GM19023 (cell line): ENCODE measurements at regions not wholly inside any gene's neighbourhood (a gene's known extent, or its start where the extent isn't known, plus 50 kb on each side); places are given as distances from the start of the nearest gene placed in this dataset.

Experiments
- ATAC-seq: cut with Tn5 transposase; IDR thresholded peaks from one replicate; pipeline ENCODE4 v1.9.1; 2021; ENCODE audit warnings: mild to moderate bottlenecking, moderate library complexity; ENCODE audit not compliant: unreplicated experiment

DNA sequence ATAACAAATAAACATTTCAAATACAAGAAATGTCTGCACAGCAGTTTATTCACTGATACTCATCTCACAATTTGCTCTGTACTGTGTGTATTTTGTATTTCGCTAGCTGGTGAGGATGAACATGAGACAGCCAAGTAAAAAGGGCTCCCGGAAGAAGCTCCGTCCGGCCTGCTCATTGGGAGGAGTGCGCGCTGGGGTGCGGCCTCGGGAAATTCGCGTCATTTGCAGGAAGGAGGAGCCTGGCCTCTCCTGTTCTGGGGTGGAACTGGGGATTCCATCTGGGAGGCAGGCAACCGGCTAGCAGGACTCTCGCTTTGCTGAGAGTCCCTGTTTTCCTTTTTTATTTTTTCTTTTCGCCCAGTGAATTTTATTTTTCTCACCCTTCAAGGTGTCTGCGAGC, 368.4 kb upstream of the TMEM132C start:
- no peak for ATAC-seq

GRCh38 chr12:127899971-127900370, 367.0 kb upstream of the TMEM132C start:
- no peak for ATAC-seq

DNA sequence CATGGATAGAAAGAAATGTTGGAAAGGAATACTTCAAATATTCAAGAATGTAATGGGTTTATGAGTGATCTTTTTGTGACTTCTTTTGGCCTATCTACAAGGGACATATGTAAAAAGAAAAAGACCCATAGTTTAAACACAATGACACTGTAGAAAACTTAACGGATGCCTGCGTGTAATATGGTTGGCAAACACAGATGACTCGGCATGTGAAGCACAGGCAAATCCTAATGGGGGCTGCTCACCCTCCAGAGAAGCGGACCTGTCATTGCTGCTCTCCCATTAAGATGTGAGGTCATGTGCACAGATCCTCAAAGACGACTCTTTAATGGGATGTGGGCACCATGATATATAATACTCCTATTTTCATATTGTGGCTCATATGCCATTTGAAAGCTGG, 366.6 kb upstream of the TMEM132C start:
- no peak for ATAC-seq

GRCh38 chr12:127903146-127903545, 363.8 kb upstream of the TMEM132C start:
- ATAC-seq, result no peak

GRCh38 chr12:127909041-127909440, 357.9 kb upstream of the TMEM132C start:
- no peak for ATAC-seq

DNA sequence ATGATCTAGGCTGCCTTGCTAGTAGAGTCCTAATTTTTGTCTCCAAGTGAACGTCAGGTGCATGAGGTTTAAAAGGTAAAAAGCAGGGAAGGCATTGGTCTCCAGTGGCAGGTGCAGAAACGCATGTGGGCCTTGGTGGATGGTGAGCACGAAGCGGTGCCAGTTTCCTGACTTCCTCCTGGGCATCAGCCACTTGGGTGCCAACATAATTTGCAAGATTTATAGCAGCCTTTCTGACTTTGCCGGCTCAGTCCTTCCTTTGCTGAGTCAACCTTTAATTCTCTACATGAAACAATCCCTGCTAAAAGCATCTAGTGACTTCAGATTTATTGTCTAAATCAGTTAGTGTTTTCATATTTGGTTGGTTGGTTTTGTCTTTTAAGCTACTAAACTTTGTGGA, 355.7 kb upstream of the TMEM132C start:
- ATAC-seq, result no peak

DNA sequence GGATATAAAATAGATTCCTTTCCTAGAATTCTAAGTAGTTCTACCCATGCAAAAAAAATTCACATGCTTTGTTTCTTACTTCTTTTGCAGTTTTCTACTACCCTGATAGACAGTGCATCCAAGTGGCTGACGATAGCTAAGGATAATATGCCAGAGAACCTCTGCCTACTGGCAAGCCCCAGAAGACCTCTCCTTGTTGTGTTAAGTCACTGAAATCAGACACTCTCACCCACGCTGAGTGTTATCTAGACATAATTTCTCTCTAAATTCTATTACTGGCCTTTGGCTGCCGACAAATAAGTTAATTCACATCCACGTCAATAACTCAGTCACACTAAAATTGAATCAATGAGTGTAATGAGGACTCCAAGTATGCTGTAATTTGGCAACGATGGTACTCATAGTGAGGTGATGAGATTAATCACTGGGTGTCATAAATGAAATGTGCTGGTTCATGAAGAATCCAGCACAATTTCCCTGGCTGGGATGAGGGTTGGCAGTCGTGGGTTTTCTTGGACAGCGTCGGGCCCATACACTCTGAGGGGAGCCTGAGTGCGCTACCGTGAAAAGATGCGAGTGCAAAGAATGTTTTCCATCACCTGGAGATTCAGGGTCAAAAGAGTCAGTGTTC, 354.8 kb upstream of the TMEM132C start:
- no peak for ATAC-seq

DNA sequence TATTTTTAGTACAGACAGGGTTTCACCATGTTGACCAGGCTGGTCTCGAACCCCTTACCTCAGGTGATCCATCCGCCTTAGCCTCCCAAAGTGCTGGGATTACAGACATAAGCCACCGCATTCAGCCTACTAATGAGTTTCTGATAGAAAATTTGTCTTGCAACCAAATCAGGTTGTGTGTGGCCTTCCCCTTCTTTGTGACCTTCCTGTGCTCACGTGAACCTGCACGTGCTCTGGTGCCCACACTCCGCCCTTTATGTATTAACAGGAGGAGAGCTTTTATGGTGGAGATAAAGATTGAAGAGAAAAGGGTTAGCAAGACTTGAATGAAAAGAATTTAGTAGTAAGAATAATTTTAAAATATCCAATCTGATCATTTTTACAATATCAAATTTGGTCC, 343.5 kb upstream of the TMEM132C start:
- ATAC-seq, result no peak

DNA sequence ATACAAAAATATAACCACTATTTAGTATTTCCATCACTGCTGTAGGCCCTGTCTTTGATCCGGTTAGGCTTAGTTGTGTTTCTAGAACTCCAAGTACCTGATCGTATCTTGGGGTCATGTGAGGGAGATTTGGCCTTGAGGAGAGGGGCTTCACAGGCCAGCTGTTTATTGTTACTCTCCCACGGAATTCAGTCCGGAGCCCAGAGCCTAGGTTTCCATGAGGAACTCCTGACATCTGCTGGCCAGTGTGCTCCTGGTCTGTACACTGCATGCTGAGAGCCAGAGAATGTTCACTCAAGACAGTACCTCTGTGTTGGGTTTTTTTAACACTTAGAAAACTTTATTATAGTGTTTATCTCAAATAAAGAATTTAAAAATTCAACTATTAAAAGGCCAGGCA, 341.0 kb upstream of the TMEM132C start:
- ATAC-seq, result no peak

DNA sequence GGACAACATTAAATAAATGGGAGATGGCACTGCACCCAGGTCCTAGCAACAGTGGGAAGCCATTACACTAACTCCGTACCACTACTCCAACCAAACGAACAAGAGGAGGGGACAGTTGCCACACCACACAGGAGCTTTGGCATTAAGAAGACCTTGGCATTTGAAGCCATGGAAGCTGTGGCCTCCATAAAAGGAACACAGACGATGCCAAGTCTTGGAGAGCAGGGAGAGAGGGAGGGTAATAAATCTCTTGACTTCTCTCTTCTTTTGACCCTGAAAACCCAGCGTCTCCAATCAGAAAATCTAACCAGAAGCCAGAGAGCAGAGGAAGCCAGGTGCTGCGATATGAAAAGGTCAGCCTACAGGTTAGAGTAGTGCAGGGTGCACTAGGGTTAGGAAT, 338.8 kb upstream of the TMEM132C start:
- ATAC-seq, result no peak

DNA sequence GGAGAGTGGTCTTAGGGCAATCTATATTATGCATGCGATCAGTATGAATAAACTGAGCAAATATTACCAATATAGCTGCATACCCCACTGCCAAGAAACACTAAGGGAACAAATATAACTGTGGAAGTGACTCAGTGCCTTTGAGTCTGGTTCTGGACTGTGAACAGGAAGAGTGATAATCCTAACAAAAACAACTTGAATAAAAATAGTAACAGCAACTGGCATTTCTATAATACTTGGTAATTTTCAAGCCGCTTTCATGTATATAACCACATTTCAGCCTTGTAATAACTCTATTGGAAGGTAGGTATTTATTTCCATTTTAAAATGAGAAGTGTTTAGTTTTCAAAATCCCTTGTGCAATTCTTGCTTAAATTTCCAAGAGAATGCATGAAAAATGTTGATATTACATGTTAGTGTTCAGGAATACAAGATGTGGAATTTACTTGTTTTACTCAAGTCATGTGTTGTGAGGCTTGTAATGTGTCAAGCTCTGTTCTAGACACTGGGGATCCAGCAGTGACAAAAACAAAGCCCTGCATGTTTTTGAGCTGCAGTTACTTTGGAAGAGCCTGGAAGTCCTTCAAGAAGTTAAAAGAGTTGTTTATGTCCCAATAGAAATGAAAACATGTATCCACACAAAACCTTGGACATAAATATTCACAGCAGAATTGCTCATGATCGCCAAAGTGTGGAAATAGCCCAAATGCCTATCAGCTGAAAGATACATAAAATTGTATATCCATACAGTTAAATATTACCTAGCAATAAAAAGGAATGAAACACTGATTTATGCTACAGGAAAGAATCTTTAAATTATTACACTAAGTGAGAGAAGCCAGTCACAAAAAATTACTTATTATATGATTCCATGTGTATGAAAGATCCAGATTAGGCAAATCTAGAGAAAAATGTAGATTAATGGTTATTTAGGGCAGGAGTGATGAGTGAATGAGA, 338.1 kb upstream of the TMEM132C start:
- ATAC-seq, result no peak

DNA sequence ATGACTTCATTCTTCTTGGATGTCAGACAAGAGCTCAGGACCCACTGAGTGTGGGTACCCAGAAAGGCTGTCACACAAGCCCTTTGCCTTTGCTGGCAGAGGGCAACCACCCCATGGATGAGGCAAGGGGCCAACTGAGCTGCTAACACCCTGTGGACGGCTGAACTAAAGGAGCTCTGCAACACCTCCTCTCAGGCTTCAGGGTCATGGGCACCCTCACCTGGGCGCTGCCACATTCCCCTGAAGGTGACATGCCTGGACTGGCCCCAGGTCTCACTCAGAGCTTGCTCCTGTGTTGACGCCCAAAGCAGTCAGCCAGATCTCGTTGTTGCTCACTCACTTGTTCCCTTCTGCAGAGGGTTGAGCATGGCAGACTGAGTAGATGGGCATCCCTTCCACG, 336.8 kb upstream of the TMEM132C start:
- ATAC-seq, result no peak

GRCh38 chr12:127934409-127934808, 332.6 kb upstream of the TMEM132C start:
- no peak for ATAC-seq

GRCh38 chr12:127936463-127936862, 330.5 kb upstream of the TMEM132C start:
- ATAC-seq, result no peak

DNA sequence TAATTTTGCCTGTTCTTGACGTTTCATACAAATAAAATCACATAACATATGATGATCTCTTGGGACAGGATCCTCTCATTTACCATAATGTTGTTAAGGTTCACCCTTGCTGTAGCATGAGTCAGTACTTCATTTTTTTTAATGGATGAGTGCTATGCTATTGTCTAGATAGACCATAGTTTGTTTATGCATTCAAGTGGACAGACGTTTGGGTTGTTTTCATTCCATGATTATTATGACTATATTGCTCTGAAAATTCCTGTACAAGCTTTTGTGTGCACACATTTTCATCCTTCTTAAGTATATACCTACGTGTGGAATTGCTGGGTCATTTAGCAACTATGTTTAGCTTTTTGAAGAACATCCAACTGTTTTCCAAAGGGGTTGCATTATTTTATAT, 325.6 kb upstream of the TMEM132C start:
- no peak for ATAC-seq

GRCh38 chr12:127942981-127943380, 324.0 kb upstream of the TMEM132C start:
- no peak for ATAC-seq

GRCh38 chr12:127943481-127944210, 323.3 kb upstream of the TMEM132C start:
- ATAC-seq, result no peak

- no peak for ATAC-seq
Measured at GRCh38 chr12:127944211-127944899, 322.6 kb upstream of the TMEM132C start.

DNA sequence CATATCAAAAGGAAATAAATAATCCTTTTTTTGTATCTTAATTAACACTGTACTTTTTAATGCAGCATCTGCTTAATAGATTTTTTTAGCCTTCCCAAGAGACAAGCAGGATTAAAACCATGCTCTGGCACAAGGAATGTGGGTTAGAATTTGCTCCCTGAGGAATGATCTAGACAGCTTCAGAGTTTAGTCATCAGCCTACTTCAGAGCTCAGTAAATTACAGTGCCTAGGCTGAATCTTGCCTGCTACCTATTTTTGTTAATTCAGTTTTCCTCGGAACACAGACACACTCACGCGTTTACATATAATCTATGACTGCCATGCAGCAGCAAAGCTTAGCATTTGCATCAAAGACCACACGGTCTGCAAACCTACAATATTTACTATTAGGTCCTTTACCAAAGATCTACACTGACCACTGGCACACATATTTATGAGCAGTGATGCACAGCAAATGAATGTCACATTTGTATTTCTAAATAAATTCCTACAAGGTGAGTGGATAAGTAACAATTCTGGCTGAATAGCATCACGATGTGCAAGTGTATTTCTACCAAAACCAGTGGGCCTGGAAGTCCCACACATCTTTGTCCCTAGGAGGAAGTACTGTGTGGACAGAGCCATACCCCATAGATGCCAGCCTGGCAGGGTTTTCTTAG, 309.8 kb upstream of the TMEM132C start:
- ATAC-seq, result no peak

- ATAC-seq, result no peak
Measured at GRCh38 chr12:127962303-127962702, 304.7 kb upstream of the TMEM132C start.

- no peak for ATAC-seq
Measured at GRCh38 chr12:127963933-127964332, 303.0 kb upstream of the TMEM132C start.
